A673 (cell line): ENCODE measurements at regions not wholly inside any gene's neighbourhood (a gene's known extent, or its start where the extent isn't known, plus 50 kb on each side); places are given as distances from the start of the nearest gene placed in this dataset.

Experiments used
- CTCF ChIP-seq: fragments of 300-800, 200-600 bp; sonication (generic); conservative IDR thresholded peaks from 2 replicates; pipeline ENCODE4 v1.5.1; 2017; ENCODE audit warnings: low read depth, mild to moderate bottlenecking, antibody characterized with exemption, low read length, moderate library complexity, mixed read lengths
- EZH2 ChIP-seq: fragments of 200-600 bp; sonication (generic); IDR thresholded peaks from 2 replicates; pipeline ENCODE4 v1.6.1; 2017; ENCODE audit warnings: borderline replicate concordance, low read depth, mild to moderate bottlenecking, mixed read lengths, antibody characterized with exemption, low read length; ENCODE audit not compliant: poor library complexity, severe bottlenecking

GRCh38 chr12:115378291-115378690, 694.3 kb upstream of the TBX3 start:
- TF ChIP-seq EZH2 (no peak), CTCF (no peak)
